ENCODE measurements at regions not wholly inside any gene's neighbourhood (a gene's known extent, or its start where the extent isn't known, plus 50 kb on each side); places are given as distances from the start of the nearest gene placed in this dataset.

DNA sequence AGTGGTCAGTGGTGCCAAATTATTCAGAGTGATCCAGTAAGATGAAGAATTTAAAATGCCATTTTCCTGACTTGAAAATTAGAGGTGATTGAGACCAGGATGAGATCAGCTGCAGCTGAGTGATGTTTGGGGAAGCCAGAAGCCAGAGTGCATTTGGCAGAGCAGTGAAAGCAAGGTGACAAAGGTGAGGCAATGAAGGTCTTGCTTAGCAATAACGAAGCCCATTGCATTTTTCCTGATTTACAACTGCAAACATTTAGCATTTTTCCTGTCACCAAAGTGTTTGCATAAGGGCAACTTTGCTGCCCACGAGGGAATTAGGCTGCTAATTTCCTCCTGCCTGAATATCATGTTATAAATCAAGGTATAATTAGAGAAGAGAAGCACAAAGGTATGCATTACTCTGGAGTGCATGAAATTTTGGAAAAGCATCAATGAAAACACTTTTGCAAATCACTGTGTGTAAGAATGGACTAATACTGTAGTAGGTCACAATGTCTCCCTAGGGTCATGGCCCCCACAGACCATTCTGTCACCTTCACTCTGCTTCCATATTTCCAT, 188.2 kb upstream of the LYPLAL1 start:
- no peaks in the 10 kb centered on the region for H4K20me1 ChIP-seq (ENCODE audit: insufficient read depth, low read length)
- FAIRE-seq (no peak), DNase-seq (ENCODE audit: low spot score) (no peak), ATAC-seq (no peak)
- H3K79me2 ChIP-seq (ENCODE audit: insufficient read depth, low read length), result no peaks in the 10 kb centered on the region
- H2AFZ ChIP-seq (ENCODE audit: low read length), result no peak overlapping the region
- no peak overlapping the region for H3K27ac ChIP-seq (ENCODE audit: extremely low read length, insufficient read depth, low read length)
- H3K4me2 ChIP-seq (ENCODE audit: low read depth, low read length), result no peak overlapping the region
- H3K36me3 ChIP-seq (replicated peaks in 1 of 2; ENCODE audit: control insufficient read depth in 1 of 2, insufficient read depth in 2 of 2, low read length in 2 of 2), result no peaks in the 10 kb centered on the region
- no peak overlapping the region for H3K4me3 ChIP-seq (replicated peaks in 1 of 3; ENCODE audit: insufficient read depth in 1 of 3, low read depth in 2 of 3, low read length in 3 of 3)
- intact Hi-C loops (cut with micrococcal nuclease; ENCODE audit: unreplicated experiment), result no loop called here
- no peaks in the 10 kb centered on the region for H3K27me3 ChIP-seq (ENCODE audit: control insufficient read depth in 1 of 2, insufficient read depth in 2 of 2, low read length in 2 of 2)
- in situ Hi-C loops (cut with HindIII; ENCODE audit: extremely low pct_ligation_motif_present, low pct_unique_long_range_greater_than_20kb), result loop anchor here (25.0 kb wide), 1 partner anchor 648 kb away; the partner anchor contains the start of gene TGFB2
- H3K4me1 ChIP-seq (ENCODE audit: insufficient read depth, low read length), result no peaks in the 10 kb centered on the region
- no peak for TF ChIP-seq IKZF1 (IDR thresholded peaks at IDR 0.05)
- TF ChIP-seq FUBP1 (CRISPR knock-in tag; IDR thresholded peaks at IDR 0.05; ENCODE audit: borderline replicate concordance), result no peak
- no peak for TF ChIP-seq ZMAT5 (CRISPR knock-in tag; IDR thresholded peaks at IDR 0.05; ENCODE audit: borderline replicate concordance, low read depth)
- TF ChIP-seq ZBTB46 (CRISPR knock-in tag; IDR thresholded peaks at IDR 0.05; ENCODE audit: borderline replicate concordance), result no peak
- TF ChIP-seq HOXA5 (CRISPR knock-in tag; IDR thresholded peaks at IDR 0.05), result no peak
- no peak for TF ChIP-seq MATR3 (CRISPR knock-in tag; IDR thresholded peaks at IDR 0.05)
- TF ChIP-seq, protein P1, sequence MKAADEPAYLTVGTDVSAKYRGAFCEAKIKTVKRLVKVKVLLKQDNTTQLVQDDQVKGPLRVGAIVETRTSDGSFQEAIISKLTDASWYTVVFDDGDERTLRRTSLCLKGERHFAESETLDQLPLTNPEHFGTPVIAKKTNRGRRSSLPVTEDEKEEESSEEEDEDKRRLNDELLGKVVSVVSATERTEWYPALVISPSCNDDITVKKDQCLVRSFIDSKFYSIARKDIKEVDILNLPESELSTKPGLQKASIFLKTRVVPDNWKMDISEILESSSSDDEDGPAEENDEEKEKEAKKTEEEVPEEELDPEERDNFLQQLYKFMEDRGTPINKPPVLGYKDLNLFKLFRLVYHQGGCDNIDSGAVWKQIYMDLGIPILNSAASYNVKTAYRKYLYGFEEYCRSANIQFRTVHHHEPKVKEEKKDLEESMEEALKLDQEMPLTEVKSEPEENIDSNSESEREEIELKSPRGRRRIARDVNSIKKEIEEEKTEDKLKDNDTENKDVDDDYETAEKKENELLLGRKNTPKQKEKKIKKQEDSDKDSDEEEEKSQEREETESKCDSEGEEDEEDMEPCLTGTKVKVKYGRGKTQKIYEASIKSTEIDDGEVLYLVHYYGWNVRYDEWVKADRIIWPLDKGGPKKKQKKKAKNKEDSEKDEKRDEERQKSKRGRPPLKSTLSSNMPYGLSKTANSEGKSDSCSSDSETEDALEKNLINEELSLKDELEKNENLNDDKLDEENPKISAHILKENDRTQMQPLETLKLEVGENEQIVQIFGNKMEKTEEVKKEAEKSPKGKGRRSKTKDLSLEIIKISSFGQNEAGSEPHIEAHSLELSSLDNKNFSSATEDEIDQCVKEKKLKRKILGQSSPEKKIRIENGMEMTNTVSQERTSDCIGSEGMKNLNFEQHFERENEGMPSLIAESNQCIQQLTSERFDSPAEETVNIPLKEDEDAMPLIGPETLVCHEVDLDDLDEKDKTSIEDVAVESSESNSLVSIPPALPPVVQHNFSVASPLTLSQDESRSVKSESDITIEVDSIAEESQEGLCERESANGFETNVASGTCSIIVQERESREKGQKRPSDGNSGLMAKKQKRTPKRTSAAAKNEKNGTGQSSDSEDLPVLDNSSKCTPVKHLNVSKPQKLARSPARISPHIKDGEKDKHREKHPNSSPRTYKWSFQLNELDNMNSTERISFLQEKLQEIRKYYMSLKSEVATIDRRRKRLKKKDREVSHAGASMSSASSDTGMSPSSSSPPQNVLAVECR (CRISPR knock-in tag; IDR thresholded peaks at IDR 0.05; ENCODE audit: borderline replicate concordance), result no peak
- TF ChIP-seq SRY (CRISPR knock-in tag; IDR thresholded peaks at IDR 0.05), result no peak
- TF ChIP-seq YY1 (IDR thresholded peaks at IDR 0.05; ENCODE audit: insufficient read depth, insufficient replicate concordance, low read depth, low read length), result no peak
- TF ChIP-seq HOXA3 (CRISPR knock-in tag; IDR thresholded peaks at IDR 0.05), result no peak
- no peak for TF ChIP-seq ZNF354B (CRISPR knock-in tag; IDR thresholded peaks at IDR 0.05)
- no peak for TF ChIP-seq SRF (IDR thresholded peaks at IDR 0.05; ENCODE audit: low read depth, low read length)
- 6% methylated on average over 2 of the region's 2 CpGs for WGBS (ENCODE audit: low lambda C conversion rate)
- ChIA-PET POLR2A (no interaction called here), CTCF (ENCODE audit: low intra/inter-chr PET ratio, low total read pairs) (no interaction called here)
- H3K9me3 ChIP-seq (ENCODE audit: low read length), result no peaks in the 10 kb centered on the region
- no TSS peak for BruUV-seq (replicated peaks)
- no peak overlapping the region for H3K9ac ChIP-seq (ENCODE audit: insufficient read depth, low read depth, low read length)

Data from HepG2 (cell line).